Common myeloid progenitor, CD34-positive (primary cell): ENCODE measurements at regions not wholly inside any gene's neighbourhood (a gene's known extent, or its start where the extent isn't known, plus 50 kb on each side); places are given as distances from the start of the nearest gene placed in this dataset.
"Not testable (repeated sequence)": the region's sequence is repeated elsewhere in the genome, so short reads cannot be mapped to it uniquely, and the experiment has no call there.

Source experiments
- CTCF ChIA-PET: fragments of 350-600 bp; sonication (Branson Sonifier 250); formaldehyde crosslinking; loops from one replicate; lab custom pipeline; 2021; ENCODE audit warnings: antibody characterized with exemption; lab: Charles Lee
- POLR2A ChIA-PET: fragments of 350-600 bp; sonication (Branson Sonifier 250); formaldehyde crosslinking; loops from one replicate; lab custom pipeline; 2021; ENCODE audit warnings: antibody characterized with exemption; lab: Charles Lee
- DNase-seq, 3 donors: peaks; one replicate each; pipeline versions ENCODE4 v3.0.0 to v3.0.0-alpha.2; 2013
- H3K27ac ChIP-seq, 2 experiments: 1 replicate in 1 of 2; 2 replicates in 1 of 2; pipeline ENCODE4 v1.7.0; 2013; ENCODE audit warnings: inconsistent platforms in 2 of 2, low read length in 2 of 2, mild to moderate bottlenecking in 2 of 2, low read depth in 1 of 2, moderate library complexity in 1 of 2; ENCODE audit not compliant: severe bottlenecking in 2 of 2, insufficient read depth in 1 of 2, poor library complexity in 1 of 2
- H3K27me3 ChIP-seq, 5 experiments: replicated peaks in 2 of 5; 1 replicate in 3 of 5; 2 replicates in 2 of 5; pipeline versions ENCODE4 v1.6.1 to v1.7.0; 2013; ENCODE audit warnings: low read length in 4 of 5, mild to moderate bottlenecking in 2 of 5, moderate library complexity in 2 of 5, inconsistent platforms in 1 of 5; ENCODE audit not compliant: insufficient read depth in 5 of 5, control insufficient read depth in 4 of 5
- H3K36me3 ChIP-seq, 4 experiments: 1 replicate in 2 of 4; 2 replicates in 2 of 4; pipeline versions ENCODE4 v1.6.1 to v1.7.0; 2013; ENCODE audit warnings: low read length in 3 of 4, control low read depth in 1 of 4, mild to moderate bottlenecking in 1 of 4; ENCODE audit not compliant: control insufficient read depth in 4 of 4, insufficient read depth in 4 of 4
- H3K4me1 ChIP-seq, 4 experiments: 1 replicate in 3 of 4; 2 replicates in 1 of 4; pipeline versions ENCODE4 v1.6.1 to v1.7.1; 2013; ENCODE audit warnings: low read length in 3 of 4, mild to moderate bottlenecking in 3 of 4, control low read depth in 1 of 4, inconsistent platforms in 1 of 4, moderate library complexity in 1 of 4; ENCODE audit not compliant: control insufficient read depth in 4 of 4, insufficient read depth in 4 of 4; ENCODE audit errors: control extremely low read depth in 1 of 4
- H3K4me3 ChIP-seq, 7 experiments: 1 replicate in 4 of 7; 2 replicates in 3 of 7; pipeline versions ENCODE4 v1.5.1 to v1.7.0; 2013; ENCODE audit warnings: mild to moderate bottlenecking in 7 of 7, low read length in 6 of 7, moderate library complexity in 6 of 7, inconsistent platforms in 2 of 7, low read depth in 2 of 7, control low read depth in 1 of 7; ENCODE audit not compliant: insufficient read depth in 4 of 7, control insufficient read depth in 1 of 7; ENCODE audit errors: extremely low read depth in 1 of 7
- H3K9me3 ChIP-seq, 5 experiments: 1 replicate in 4 of 5; 2 replicates in 1 of 5; pipeline versions ENCODE4 v1.6.1 to v1.7.1; 2013; ENCODE audit warnings: low read length in 4 of 5, mild to moderate bottlenecking in 2 of 5, inconsistent platforms in 1 of 5, low read depth in 1 of 5, moderate library complexity in 1 of 5; ENCODE audit not compliant: control insufficient read depth in 4 of 5, insufficient read depth in 2 of 5; ENCODE audit errors: control extremely low read depth in 1 of 5
- WGBS: methylation state at CpG from one replicate; pipeline ENCODE4 v1.1.5; 2013; ENCODE audit not compliant: insufficient coverage; 5-methylcytosine and 5-hydroxymethylcytosine counted together

GRCh38 chr16:26419458-26419857 lies 647.3 kb upstream of the C16orf82 start:
- H3K4me3 ChIP-seq, H3K27me3 ChIP-seq, H3K9me3 ChIP-seq, H3K4me1 ChIP-seq, DNase-seq, CTCF ChIA-PET, H3K27ac ChIP-seq, POLR2A ChIA-PET, H3K36me3 ChIP-seq: not testable (repeated sequence)
- WGBS = 71% methylated on average over 8 of the region's 8 CpGs

DNA sequence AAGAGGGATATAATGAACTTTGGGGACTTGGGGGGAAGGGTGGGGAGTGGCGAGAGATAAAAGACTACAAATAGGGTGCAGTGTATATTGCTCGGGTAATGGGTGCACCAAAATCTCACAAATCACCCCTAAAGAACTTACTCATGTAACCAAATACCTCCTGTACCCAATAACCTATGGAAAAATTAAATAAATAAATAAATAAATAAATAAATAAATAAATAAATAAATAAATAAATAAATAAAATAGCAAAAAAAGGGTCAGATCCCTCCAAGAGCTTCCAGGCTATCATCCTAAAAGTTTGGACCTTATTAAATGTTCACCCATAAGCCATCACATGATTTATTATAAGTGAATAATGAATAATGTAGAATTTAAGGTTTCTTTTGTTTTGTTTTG lies 636.1 kb upstream of the C16orf82 start:
- Histone ChIP-seq H3K4me1 (no peaks in the 10 kb centered on the region), H3K4me3 (no peak overlapping the region), H3K9me3 (no peaks in the 10 kb centered on the region), H3K27me3 (no peaks in the 10 kb centered on the region), H3K27ac (no peak overlapping the region), H3K36me3 (no peaks in the 10 kb centered on the region)
- CTCF ChIA-PET = no interaction called here
- POLR2A ChIA-PET = no interaction called here
- WGBS = no CpG with 5 or more reads among the region's 2 CpGs
- no peak for DNase-seq

GRCh38 chr16:26433807-26434206 lies 632.9 kb upstream of the C16orf82 start:
- Histone ChIP-seq H3K27ac (no peak overlapping the region), H3K9me3 (peaks cover 0 to 1% (median 0%) of the 10 kb centered on the region in 5 experiments), H3K4me3 (no peak overlapping the region), H3K27me3 (no peaks in the 10 kb centered on the region), H3K36me3 (no peaks in the 10 kb centered on the region), H3K4me1 (no peaks in the 10 kb centered on the region)
- ChIA-PET CTCF (no interaction called here), POLR2A (no interaction called here)
- WGBS = 88% methylated on average over 1 of the region's 2 CpGs
- no peak for DNase-seq

DNA sequence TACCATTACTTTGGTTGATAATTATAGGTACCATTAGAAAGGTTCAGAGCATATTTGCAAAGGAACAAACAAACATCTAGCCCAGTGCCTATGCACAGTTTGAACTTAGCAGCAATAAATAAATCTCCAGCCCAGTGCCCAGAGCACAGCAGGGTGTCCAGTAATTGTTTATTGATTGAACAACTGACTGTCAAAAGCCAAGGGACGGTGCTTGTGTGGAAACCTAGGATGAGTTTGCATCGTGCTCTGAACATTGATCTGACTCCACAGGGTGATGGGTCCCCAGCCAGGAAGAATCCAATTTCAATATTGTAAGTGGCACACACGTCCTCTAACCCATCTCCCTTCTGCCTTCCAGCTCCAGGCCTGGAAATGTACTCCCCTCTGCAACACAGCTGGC lies 625.5 kb upstream of the C16orf82 start:
- Histone ChIP-seq H3K36me3 (no peaks in the 10 kb centered on the region), H3K4me1 (no peaks in the 10 kb centered on the region), H3K9me3 (peaks cover 0 to 1% (median 0%) of the 10 kb centered on the region in 5 experiments), H3K27me3 (no peaks in the 10 kb centered on the region), H3K4me3 (no peak overlapping the region), H3K27ac (no peak overlapping the region)
- whole genome bisulfite sequencing = 20% methylated on average over 1 of the region's 3 CpGs
- no peak for DNase-seq
- ChIA-PET POLR2A (no interaction called here), CTCF (no interaction called here)

GRCh38 chr16:26442321-26442720 lies 624.4 kb upstream of the C16orf82 start:
- 59% methylated on average over 2 of the region's 2 CpGs for WGBS
- H3K4me1 ChIP-seq = no peaks in the 10 kb centered on the region
- no peaks in the 10 kb centered on the region for H3K27me3 ChIP-seq
- H3K4me3 ChIP-seq = no peak overlapping the region
- CTCF ChIA-PET = no interaction called here
- POLR2A ChIA-PET = no interaction called here
- no peak overlapping the region for H3K27ac ChIP-seq
- H3K36me3 ChIP-seq = no peaks in the 10 kb centered on the region
- H3K9me3 ChIP-seq = peaks cover 0 to 1% (median 0%) of the 10 kb centered on the region in 5 experiments
- no peak for DNase-seq

DNA sequence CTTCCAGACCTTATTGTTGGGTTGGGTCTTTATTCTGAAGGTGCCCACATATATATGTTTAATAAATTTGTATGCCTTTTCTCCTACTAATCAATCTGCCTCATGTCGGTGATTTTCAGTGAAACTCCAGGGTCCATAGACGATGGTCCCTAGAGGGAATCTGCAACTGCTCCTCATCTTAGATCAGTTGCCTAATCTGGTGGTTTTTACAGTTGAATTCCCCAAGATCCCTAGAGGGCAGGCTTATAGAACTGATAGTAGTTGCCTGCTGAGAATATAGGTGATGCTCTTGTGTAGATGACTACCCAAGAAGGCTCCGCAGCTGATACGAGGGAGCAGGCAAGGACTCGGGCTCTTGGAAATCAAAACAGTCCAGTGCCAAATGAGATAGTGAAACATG lies 619.2 kb upstream of the C16orf82 start:
- 96% methylated on average over 3 of the region's 5 CpGs for WGBS
- ChIA-PET POLR2A (no interaction called here), CTCF (no interaction called here)
- Histone ChIP-seq H3K36me3 (no peaks in the 10 kb centered on the region), H3K4me1 (no peaks in the 10 kb centered on the region), H3K4me3 (no peak overlapping the region), H3K27ac (no peak overlapping the region), H3K9me3 (peaks cover 0 to 2% (median 0%) of the 10 kb centered on the region in 5 experiments), H3K27me3 (no peaks in the 10 kb centered on the region)
- no peak for DNase-seq

DNA sequence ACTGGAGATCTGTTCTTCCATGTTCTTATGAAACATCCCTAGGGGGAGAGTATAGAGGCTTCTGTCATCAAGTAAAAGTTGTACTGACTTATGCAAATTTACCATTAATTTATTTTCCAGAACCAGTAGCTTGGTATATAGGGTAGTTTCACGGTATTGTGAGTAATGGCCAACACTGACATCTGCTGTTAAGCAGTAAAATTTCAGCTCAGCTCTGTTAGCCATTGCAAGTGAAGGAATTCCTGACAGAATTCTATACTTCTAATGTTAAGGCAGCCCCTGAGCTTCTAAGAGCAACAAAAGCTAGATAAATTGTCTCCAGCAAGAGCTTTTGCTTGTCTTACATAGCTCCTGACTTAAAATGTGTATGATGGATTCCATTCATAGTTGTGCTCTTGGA lies 613.5 kb upstream of the C16orf82 start:
- no peaks in the 10 kb centered on the region for H3K4me1 ChIP-seq
- no peaks in the 10 kb centered on the region for H3K27me3 ChIP-seq
- no peak overlapping the region for H3K4me3 ChIP-seq
- no CpG with 5 or more reads among the region's 1 CpG for WGBS
- H3K9me3 ChIP-seq = peaks cover 0 to 2% (median 0%) of the 10 kb centered on the region in 5 experiments
- no peak for DNase-seq
- POLR2A ChIA-PET = no interaction called here
- H3K36me3 ChIP-seq = no peaks in the 10 kb centered on the region
- H3K27ac ChIP-seq = no peak overlapping the region
- CTCF ChIA-PET = no interaction called here
